Neural cell (in vitro differentiated cells): ENCODE measurements at regions not wholly inside any gene's neighbourhood (a gene's known extent, or its start where the extent isn't known, plus 50 kb on each side); places are given as distances from the start of the nearest gene placed in this dataset.

Experiments
- H2AFZ ChIP-seq: fragments of 200-600, 300-800 bp; sonication (generic), shearing (Covaris generic); 2 replicates; pipeline ENCODE4 v1.6.0; 2014; ENCODE audit warnings: low read depth, mild to moderate bottlenecking, antibody characterized with exemption, low read length, moderate library complexity
- H3F3A ChIP-seq: fragments of 200-600 bp; shearing (Covaris generic); 2 replicates; pipeline ENCODE4 v1.6.1; 2016; ENCODE audit warnings: mild to moderate bottlenecking, moderate library complexity, mixed read lengths, antibody characterized with exemption, low read length; ENCODE audit not compliant: insufficient read depth, poor library complexity, severe bottlenecking
- H3K27ac ChIP-seq: fragments of 200-600, 300-800 bp; sonication (generic), shearing (Covaris generic); 2 replicates; pipeline ENCODE4 v1.5.1; 2014; ENCODE audit warnings: mild to moderate bottlenecking, low read length, moderate library complexity
- H3K27me3 ChIP-seq: fragments of 300-800, 200-600 bp; sonication (generic), shearing (Covaris generic); 2 replicates; pipeline ENCODE4 v1.6.0; 2014; ENCODE audit warnings: mild to moderate bottlenecking, low read depth, low read length, moderate library complexity; ENCODE audit not compliant: insufficient read depth
- H3K36me3 ChIP-seq: fragments of 300-800, 200-600 bp; sonication (generic), shearing (Covaris generic); 2 replicates; pipeline ENCODE4 v1.5.1; 2014; ENCODE audit warnings: mild to moderate bottlenecking, antibody characterized with exemption, low read length, moderate library complexity; ENCODE audit not compliant: insufficient read depth
- H3K4me2 ChIP-seq: fragments of 300-800, 200-600 bp; sonication (generic), shearing (Covaris generic); 2 replicates; pipeline ENCODE4 v1.6.0; 2014; ENCODE audit warnings: mild to moderate bottlenecking, low read length
- H3K4me3 ChIP-seq: fragments of 300-800, 200-600 bp; sonication (generic), shearing (Covaris generic); 2 replicates; pipeline ENCODE4 v1.5.1; 2014; ENCODE audit warnings: mild to moderate bottlenecking, low read length, moderate library complexity
- H3K79me2 ChIP-seq: fragments of 200-600 bp; shearing (Covaris generic); replicated peaks from 2 replicates; pipeline ENCODE4 v1.6.0; 2014; ENCODE audit warnings: mild to moderate bottlenecking, low read length, moderate library complexity; ENCODE audit not compliant: insufficient read depth
- H3K9ac ChIP-seq: fragments of 300-800, 200-600 bp; sonication (generic), shearing (Covaris generic); 2 replicates; pipeline ENCODE4 v1.6.1; 2016; ENCODE audit warnings: mild to moderate bottlenecking, low read length, mixed read lengths
- H3K9me2 ChIP-seq: fragments of 200-600 bp; shearing (Covaris generic); 2 replicates; pipeline ENCODE4 v1.6.1; 2016; ENCODE audit warnings: mild to moderate bottlenecking, low read length, mixed read lengths; ENCODE audit not compliant: insufficient read depth
- H3K9me3 ChIP-seq: fragments of 200-600, 300-800 bp; sonication (generic), shearing (Covaris generic); 2 replicates; pipeline ENCODE4 v1.6.1; 2016; ENCODE audit warnings: mild to moderate bottlenecking, mixed run types, low read length, moderate library complexity, mixed read lengths
- H4K20me1 ChIP-seq: fragments of 200-600 bp; shearing (Covaris generic); 2 replicates; pipeline ENCODE4 v1.6.1; 2016; ENCODE audit warnings: mild to moderate bottlenecking, mixed run types; ENCODE audit not compliant: insufficient read depth
- CTCF ChIP-seq: fragments of 450-650 bp; IDR thresholded peaks from 2 replicates; pipeline ENCODE4 v1.5.1; 2014; ENCODE audit warnings: antibody characterized with exemption, mild to moderate bottlenecking, moderate library complexity; ENCODE audit not compliant: poor library complexity, severe bottlenecking
- EP300 ChIP-seq: fragments of 450-650 bp; conservative IDR thresholded peaks from 2 replicates; pipeline ENCODE4 v1.6.1; 2014; ENCODE audit warnings: antibody characterized with exemption, mild to moderate bottlenecking, moderate library complexity; ENCODE audit not compliant: poor library complexity, severe bottlenecking
- EZH2 ChIP-seq: fragments of 200-600, 300-800 bp; shearing (Covaris generic), sonication (generic); IDR thresholded peaks from 2 replicates; pipeline ENCODE4 v1.6.1; 2014; ENCODE audit warnings: antibody characterized with exemption, low read length, borderline replicate concordance, mild to moderate bottlenecking; ENCODE audit not compliant: insufficient read depth, poor library complexity, severe bottlenecking
- MXI1 ChIP-seq: fragments of 450-650 bp; conservative IDR thresholded peaks from 2 replicates; pipeline ENCODE4 v1.6.1; 2014; ENCODE audit warnings: antibody characterized with exemption, mild to moderate bottlenecking; ENCODE audit not compliant: poor library complexity, severe bottlenecking
- POLR2AphosphoS5 ChIP-seq: IDR thresholded peaks from 2 replicates; pipeline ENCODE4 v1.6.1; 2012
- RAD21 ChIP-seq: fragments of 450-650 bp; conservative IDR thresholded peaks from 2 replicates; pipeline ENCODE4 v1.6.1; 2014; ENCODE audit warnings: antibody characterized with exemption, mild to moderate bottlenecking, moderate library complexity
- REST ChIP-seq: IDR thresholded peaks from 2 replicates; pipeline ENCODE4 v1.6.1; 2012; ENCODE audit warnings: borderline replicate concordance
- SMC3 ChIP-seq: fragments of 450-650 bp; conservative IDR thresholded peaks from 2 replicates; pipeline ENCODE4 v1.6.1; 2014; ENCODE audit warnings: antibody characterized with exemption, mild to moderate bottlenecking, moderate library complexity; ENCODE audit not compliant: poor library complexity
- TAF1 ChIP-seq: IDR thresholded peaks from 2 replicates; pipeline ENCODE4 v1.6.1; 2012; ENCODE audit warnings: low read depth

- TF ChIP-seq EZH2 (no peak), SMC3 (no peak), REST (no peak)
- Histone ChIP-seq H3K4me3 (no peak overlapping the region), H3K27ac (no peak overlapping the region), H3K79me2 (no peaks in the 10 kb centered on the region), H3F3A (no peaks in the 10 kb centered on the region), H3K36me3 (no peaks in the 10 kb centered on the region), H4K20me1 (no peaks in the 10 kb centered on the region), H2AFZ (no peak overlapping the region), H3K4me2 (no peak overlapping the region), H3K9ac (no peak overlapping the region), H3K9me2 (no peaks in the 10 kb centered on the region), H3K27me3 (no peaks in the 10 kb centered on the region), H3K9me3 (no peaks in the 10 kb centered on the region)
Observed at GRCh38 chr18:27261769-27262549, 76.9 kb upstream of the CHST9 start.

GRCh38 chr18:27253571-27253970 is 68.5 kb upstream of the CHST9 start:
- Histone ChIP-seq H3K79me2 (no peaks in the 10 kb centered on the region), H3K9me3 (no peaks in the 10 kb centered on the region), H3K36me3 (no peaks in the 10 kb centered on the region), H3K27ac (no peak overlapping the region), H4K20me1 (no peaks in the 10 kb centered on the region), H3K9ac (no peak overlapping the region), H3K9me2 (no peaks in the 10 kb centered on the region), H2AFZ (no peak overlapping the region), H3K27me3 (no peaks in the 10 kb centered on the region), H3K4me3 (no peak overlapping the region), H3F3A (no peaks in the 10 kb centered on the region), H3K4me2 (no peak overlapping the region)
- TF ChIP-seq POLR2AphosphoS5 (no peak), EP300 (no peak), EZH2 (no peak), RAD21 (no peak), TAF1 (no peak), MXI1 (no peak), CTCF (no peak), SMC3 (no peak), REST (no peak)
